Nucleus accumbens (tissue), 56 donors: ENCODE measurements at regions not wholly inside any gene's neighbourhood (a gene's known extent, or its start where the extent isn't known, plus 50 kb on each side); places are given as distances from the start of the nearest gene placed in this dataset.
A peak's percentile ranks its signal among the peaks of the same experiment; 100 is the strongest.
"Not testable (repeated sequence)": the region's sequence is repeated elsewhere in the genome, so short reads cannot be mapped to it uniquely, and the experiment has no call there.

ENCODE experiments used
- DNase-seq, 56 donors: peaks; one replicate each; lab custom pipeline; 2025; lab: John Stamatoyannopoulos, UW

GRCh38 chrX:28472926-28473325, 114.3 kb upstream of the IL1RAPL1 start:
- DNase-seq, result no peak

DNA sequence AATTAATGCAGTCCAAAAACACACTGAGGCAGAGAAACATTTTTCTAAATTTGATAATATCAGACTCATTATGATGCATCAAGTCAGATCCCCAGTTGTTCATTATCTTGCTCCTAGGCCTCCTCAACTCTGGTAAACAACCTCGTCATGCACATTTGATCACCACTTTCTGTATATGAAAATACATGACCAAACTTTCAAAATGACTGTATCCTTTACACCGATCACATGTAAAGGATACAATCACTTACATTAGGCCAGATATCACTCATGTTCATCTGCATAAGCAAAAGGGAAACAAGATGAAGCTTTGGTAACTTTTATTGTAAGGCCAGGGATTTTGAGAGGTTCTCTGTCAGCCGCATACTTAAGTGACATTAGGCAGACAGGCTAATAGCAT, 99.4 kb upstream of the IL1RAPL1 start:
- no peak for DNase-seq

- no peak for DNase-seq
Observed at GRCh38 chrX:28491322-28491721, 95.9 kb upstream of the IL1RAPL1 start.

- no peak for DNase-seq
Observed at GRCh38 chrX:28491941-28492340, 95.3 kb upstream of the IL1RAPL1 start.

DNA sequence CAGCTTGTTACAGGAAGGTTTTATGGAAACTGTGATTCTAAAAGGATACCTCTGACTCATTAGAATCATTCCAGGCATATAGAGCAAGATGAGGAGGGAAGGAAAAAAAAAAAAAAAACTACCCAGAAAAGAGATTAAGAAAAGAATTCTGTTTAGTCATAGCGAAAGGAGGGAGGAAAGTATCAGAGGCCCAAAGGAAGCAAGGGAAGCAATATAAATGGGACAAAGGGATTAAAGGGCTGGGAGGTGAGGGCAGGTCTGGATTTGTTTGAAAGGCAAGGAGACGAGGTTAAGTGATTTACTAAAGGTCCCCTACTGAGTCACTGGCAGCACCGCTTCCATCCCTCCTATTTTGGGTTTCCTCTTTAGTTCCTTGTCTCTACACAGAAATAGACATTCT, 88.6 kb upstream of the IL1RAPL1 start:
- peak in 1 of 56 donors; percentile 0 for DNase-seq

DNA sequence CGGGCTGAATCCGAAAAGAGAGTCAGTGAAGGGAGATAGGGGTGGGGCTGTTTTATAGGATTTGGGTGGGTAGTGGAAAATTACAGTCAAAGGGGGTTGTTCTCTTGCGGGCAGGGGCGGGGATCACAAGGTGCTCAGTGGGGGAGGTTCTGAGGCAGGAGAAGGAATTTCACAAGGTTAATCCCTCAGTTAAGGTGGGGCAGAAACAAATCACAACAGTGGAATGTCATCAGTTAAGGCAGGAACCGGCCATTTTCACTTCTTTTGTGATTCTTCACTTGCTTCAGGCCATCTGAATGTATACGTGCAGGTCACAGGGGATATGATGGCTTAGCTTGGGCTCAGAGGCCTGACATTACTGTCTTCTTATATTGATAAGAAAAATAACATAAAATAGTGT, 84.6 kb upstream of the IL1RAPL1 start:
- not testable (repeated sequence) for DNase-seq

- not testable (repeated sequence) for DNase-seq
Observed at GRCh38 chrX:28507650-28508049, 79.6 kb upstream of the IL1RAPL1 start.

- no peak for DNase-seq
Observed at GRCh38 chrX:28520786-28521185, 66.5 kb upstream of the IL1RAPL1 start.

- DNase-seq, result not testable (repeated sequence)
Observed at GRCh38 chrX:28528354-28528753, 58.9 kb upstream of the IL1RAPL1 start.
